Trophoblast cell (in vitro differentiated cells and primary cell): ENCODE measurements at regions not wholly inside any gene's neighbourhood (a gene's known extent, or its start where the extent isn't known, plus 50 kb on each side); places are given as distances from the start of the nearest gene placed in this dataset.

Experiments used
- DNase-seq, 2 donors: peaks; one replicate each; pipeline ENCODE4 v3.0.0-alpha.2; 2016
- H2AFZ ChIP-seq: 2 replicates; pipeline ENCODE4 v1.6.1; 2013; ENCODE audit warnings: low read length, moderate library complexity, mild to moderate bottlenecking; ENCODE audit not compliant: insufficient read depth, poor library complexity
- H2AK5ac ChIP-seq: 2 replicates; pipeline ENCODE4 v1.6.1; 2013; ENCODE audit warnings: mild to moderate bottlenecking, low read length
- H2BK120ac ChIP-seq: 2 replicates; pipeline ENCODE4 v1.6.1; 2013; ENCODE audit warnings: low read length, mild to moderate bottlenecking, moderate library complexity; ENCODE audit not compliant: insufficient read depth, poor library complexity
- H2BK12ac ChIP-seq: 2 replicates; pipeline ENCODE4 v1.6.1; 2013; ENCODE audit warnings: mild to moderate bottlenecking, low read length, moderate library complexity
- H2BK5ac ChIP-seq: 2 replicates; pipeline ENCODE4 v1.6.1; 2013; ENCODE audit warnings: low read length, low read depth, moderate library complexity, mild to moderate bottlenecking; ENCODE audit not compliant: poor library complexity
- H3K14ac ChIP-seq: 2 replicates; pipeline ENCODE4 v1.6.1; 2013; ENCODE audit warnings: mild to moderate bottlenecking, low read length
- H3K18ac ChIP-seq: 2 replicates; pipeline ENCODE4 v1.6.1; 2013; ENCODE audit warnings: mild to moderate bottlenecking, low read length
- H3K23ac ChIP-seq: 2 replicates; pipeline ENCODE4 v1.6.1; 2013; ENCODE audit warnings: low read length
- H3K27ac ChIP-seq: 2 replicates; pipeline ENCODE4 v1.5.1; 2013; ENCODE audit warnings: low read depth, mild to moderate bottlenecking, inconsistent platforms, low read length, moderate library complexity
- H3K27me3 ChIP-seq: 2 replicates; pipeline ENCODE4 v1.6.1; 2013; ENCODE audit warnings: inconsistent platforms, mild to moderate bottlenecking, low read length, moderate library complexity; ENCODE audit not compliant: insufficient read depth
- H3K36me3 ChIP-seq, 2 experiments: 1 replicate in 1 of 2; 2 replicates in 1 of 2; pipeline ENCODE4 v1.6.1; 2013; ENCODE audit warnings: low read length in 2 of 2, mild to moderate bottlenecking in 2 of 2, moderate library complexity in 1 of 2; ENCODE audit not compliant: insufficient read depth in 2 of 2, control insufficient read depth in 1 of 2
- H3K4ac ChIP-seq: 2 replicates; pipeline ENCODE4 v1.6.1; 2013; ENCODE audit warnings: low read depth, mild to moderate bottlenecking, low read length, moderate library complexity
- H3K4me1 ChIP-seq, 2 experiments: 1 replicate in 1 of 2; 2 replicates in 1 of 2; pipeline ENCODE4 v1.6.1; 2013; ENCODE audit warnings: low read length in 2 of 2, mild to moderate bottlenecking in 2 of 2, moderate library complexity in 1 of 2; ENCODE audit not compliant: insufficient read depth in 2 of 2, control insufficient read depth in 1 of 2
- H3K4me2 ChIP-seq: 2 replicates; pipeline ENCODE4 v1.6.1; 2013; ENCODE audit warnings: inconsistent platforms, mild to moderate bottlenecking, low read length, moderate library complexity
- H3K4me3 ChIP-seq: 2 replicates; pipeline ENCODE4 v1.5.1; 2013; ENCODE audit warnings: mild to moderate bottlenecking, low read depth, low read length, inconsistent platforms
- H3K79me1 ChIP-seq: one replicate; pipeline ENCODE4 v1.6.1; 2013; ENCODE audit warnings: low read length
- H3K79me2 ChIP-seq: 2 replicates; pipeline ENCODE4 v1.6.1; 2013; ENCODE audit warnings: low read length, mild to moderate bottlenecking; ENCODE audit not compliant: control insufficient read depth, insufficient read depth, poor library complexity
- H3K9ac ChIP-seq: 2 replicates; pipeline ENCODE4 v1.6.1; 2013; ENCODE audit warnings: mild to moderate bottlenecking, low read length
- H3K9me3 ChIP-seq: 2 replicates; pipeline ENCODE4 v1.6.1; 2013; ENCODE audit warnings: low read depth, mild to moderate bottlenecking, control low read depth, inconsistent platforms, low read length; ENCODE audit not compliant: insufficient read depth
- H4K12ac ChIP-seq: 2 replicates; pipeline ENCODE4 v1.6.1; 2013; ENCODE audit warnings: low read depth, mild to moderate bottlenecking, low read length, moderate library complexity
- H4K8ac ChIP-seq: 2 replicates; pipeline ENCODE4 v1.6.1; 2013; ENCODE audit warnings: low read depth, mild to moderate bottlenecking, low read length, moderate library complexity
- H4K91ac ChIP-seq: one replicate; pipeline ENCODE4 v1.6.1; 2013; ENCODE audit warnings: low read depth, mild to moderate bottlenecking, low read length, moderate library complexity
- WGBS: extraction: QIAGEN DNeasy Blood & Tissue Kit; methylation state at CpG from one replicate; pipeline ENCODE4 v1.1.7; 2013; ENCODE audit warnings: missing lambda C conversion rate; ENCODE audit not compliant: insufficient read length, insufficient coverage; ENCODE audit errors: extremely low coverage; 5-methylcytosine and 5-hydroxymethylcytosine counted together

DNA sequence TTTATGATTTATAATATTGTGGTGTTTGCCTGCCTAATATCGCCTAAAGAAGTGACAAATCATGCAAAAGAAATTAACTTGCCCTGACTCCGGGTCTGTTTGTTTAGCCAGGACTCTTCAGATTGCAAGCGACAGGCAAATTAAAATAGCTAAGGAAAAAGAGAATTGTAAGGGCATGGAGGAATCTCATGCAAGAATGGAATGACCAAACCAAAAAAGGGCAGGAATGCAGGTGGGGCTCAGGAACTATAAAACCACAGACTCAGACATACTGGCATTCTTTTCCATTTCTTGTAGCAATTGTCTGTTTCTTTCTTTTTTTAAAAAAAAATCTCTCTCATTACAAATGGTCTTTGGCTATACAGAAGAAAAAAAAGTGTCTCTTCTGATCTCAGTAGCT, 188.1 kb upstream of the XYLT1 start:
- no peak overlapping the region for H3K14ac ChIP-seq
- H3K23ac ChIP-seq, result no peak overlapping the region
- no peaks in the 10 kb centered on the region for H3K79me2 ChIP-seq
- H3K4me1 ChIP-seq, result peaks cover 0 to 3% of the 10 kb centered on the region in 2 experiments
- H3K4ac ChIP-seq, result no peak overlapping the region
- no peak overlapping the region for H3K4me3 ChIP-seq
- WGBS, result no CpG with 5 or more reads among the region's 3 CpGs
- H4K91ac ChIP-seq, result no peak overlapping the region
- no peaks in the 10 kb centered on the region for H3K79me1 ChIP-seq
- H3K27ac ChIP-seq, result no peak overlapping the region
- H4K12ac ChIP-seq, result no peak overlapping the region
- peak; percentile 46 to 76 for DNase-seq
- H4K8ac ChIP-seq, result no peak overlapping the region
- H2BK120ac ChIP-seq, result no peak overlapping the region
- peaks cover 1% of the 10 kb centered on the region for H3K9me3 ChIP-seq
- no peak overlapping the region for H3K18ac ChIP-seq
- no peak overlapping the region for H2AK5ac ChIP-seq
- H3K4me2 ChIP-seq, result no peak overlapping the region
- no peak overlapping the region for H2BK5ac ChIP-seq
- no peaks in the 10 kb centered on the region for H3K36me3 ChIP-seq
- H2BK12ac ChIP-seq, result no peak overlapping the region
- no peak overlapping the region for H3K9ac ChIP-seq
- H3K27me3 ChIP-seq, result no peaks in the 10 kb centered on the region
- no peak overlapping the region for H2AFZ ChIP-seq

DNA sequence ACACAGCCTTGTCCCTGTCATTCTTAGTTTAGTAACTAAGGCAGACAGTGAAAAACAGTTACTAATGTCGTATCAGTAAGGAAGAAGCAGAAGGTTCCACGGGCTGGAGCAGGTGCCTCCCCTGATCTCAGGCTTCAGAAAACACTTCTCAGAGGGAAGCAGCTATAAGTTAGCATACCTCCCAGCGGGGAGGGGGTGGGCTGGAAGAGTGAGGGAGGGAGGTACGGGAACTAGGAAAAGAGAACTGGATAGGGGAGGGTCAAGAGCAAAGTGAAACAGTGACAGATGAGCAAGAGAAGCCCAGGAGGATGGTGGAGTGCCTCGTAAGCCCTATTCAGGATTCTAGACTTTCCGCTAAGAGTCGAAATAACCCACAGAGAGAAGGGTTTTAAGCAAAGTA, 186.3 kb upstream of the XYLT1 start:
- H3K23ac ChIP-seq, result no peak overlapping the region
- H4K91ac ChIP-seq, result no peak overlapping the region
- no peak overlapping the region for H3K9ac ChIP-seq
- WGBS, result no CpG with 5 or more reads among the region's 7 CpGs
- no peak overlapping the region for H3K4me2 ChIP-seq
- peaks cover 1% of the 10 kb centered on the region for H3K9me3 ChIP-seq
- H3K4me1 ChIP-seq, result peaks cover 0 to 3% of the 10 kb centered on the region in 2 experiments
- H3K14ac ChIP-seq, result no peak overlapping the region
- H3K4me3 ChIP-seq, result no peak overlapping the region
- H3K36me3 ChIP-seq, result no peaks in the 10 kb centered on the region
- no peak overlapping the region for H2AFZ ChIP-seq
- no peak for DNase-seq
- H2BK120ac ChIP-seq, result no peak overlapping the region
- H4K12ac ChIP-seq, result no peak overlapping the region
- H3K4ac ChIP-seq, result no peak overlapping the region
- no peaks in the 10 kb centered on the region for H3K27me3 ChIP-seq
- H2BK5ac ChIP-seq, result no peak overlapping the region
- H2BK12ac ChIP-seq, result no peak overlapping the region
- H3K79me2 ChIP-seq, result no peaks in the 10 kb centered on the region
- no peak overlapping the region for H2AK5ac ChIP-seq
- H4K8ac ChIP-seq, result no peak overlapping the region
- no peak overlapping the region for H3K27ac ChIP-seq
- no peaks in the 10 kb centered on the region for H3K79me1 ChIP-seq
- no peak overlapping the region for H3K18ac ChIP-seq

DNA sequence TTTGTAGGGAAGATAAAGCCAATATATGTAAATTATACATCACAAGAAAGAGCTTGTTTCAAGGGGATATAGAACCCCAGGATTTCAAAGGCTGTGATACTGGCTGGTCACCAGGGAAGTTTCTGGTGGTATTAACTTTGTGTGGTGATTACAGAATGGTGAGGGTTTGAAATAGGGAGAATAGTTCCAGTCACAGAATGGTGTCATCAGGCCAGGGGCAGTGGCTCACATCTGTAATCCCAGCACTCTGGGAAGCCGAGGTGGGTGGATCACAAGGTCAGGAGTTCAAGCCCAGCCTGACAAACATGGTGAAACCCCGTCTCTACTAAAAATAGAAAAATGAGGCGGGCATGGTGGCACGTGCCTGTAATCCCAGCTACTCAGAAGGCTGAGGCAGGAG, 183.8 kb upstream of the XYLT1 start:
- no CpG with 5 or more reads among the region's 4 CpGs for WGBS
- no peak overlapping the region for H3K9ac ChIP-seq
- H2AFZ ChIP-seq, result no peak overlapping the region

DNA sequence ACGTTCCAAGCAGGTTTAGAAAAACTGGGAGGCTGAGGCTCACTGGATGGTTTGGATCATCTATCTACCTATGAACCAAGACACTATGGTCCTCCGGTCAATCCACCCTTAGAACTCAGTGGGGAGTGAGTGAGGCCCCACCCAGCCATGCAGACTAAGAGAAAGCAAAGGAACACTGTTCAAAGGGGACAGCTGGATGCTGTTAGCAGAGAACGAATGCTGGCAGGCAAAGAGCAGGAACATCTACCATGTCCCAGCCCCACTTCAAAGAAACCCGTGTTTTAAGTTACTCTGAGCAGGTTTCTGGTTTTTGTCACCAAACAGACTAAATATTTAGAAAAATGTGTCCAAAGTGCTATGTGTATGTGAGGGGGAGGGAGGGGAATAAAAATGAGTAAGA, 183.4 kb upstream of the XYLT1 start:
- Histone ChIP-seq H2AK5ac (no peak overlapping the region), H3K27ac (no peak overlapping the region), H2BK120ac (no peak overlapping the region), H4K8ac (no peak overlapping the region), H3K9me3 (no peaks in the 10 kb centered on the region), H3K27me3 (no peaks in the 10 kb centered on the region), H3K23ac (no peak overlapping the region), H2AFZ (no peak overlapping the region), H3K14ac (no peak overlapping the region), H3K18ac (no peak overlapping the region), H3K9ac (no peak overlapping the region), H3K36me3 (no peaks in the 10 kb centered on the region), H3K4me3 (no peak overlapping the region), H2BK12ac (no peak overlapping the region), H4K12ac (no peak overlapping the region), H3K79me2 (no peaks in the 10 kb centered on the region), H2BK5ac (no peak overlapping the region), H4K91ac (no peak overlapping the region), H3K4ac (no peak overlapping the region), H3K4me1 (peaks cover 0 to under 1% of the 10 kb centered on the region in 2 experiments), H3K4me2 (no peak overlapping the region), H3K79me1 (no peaks in the 10 kb centered on the region)
- DNase-seq, result no peak
- WGBS, result no CpG with 5 or more reads among the region's 4 CpGs

More for the DNA sequence above, 183.8 kb upstream of the XYLT1 start:
- H3K27ac ChIP-seq, result no peak overlapping the region
- no peak for DNase-seq
- H3K4me1 ChIP-seq, result peaks cover 0 to 3% of the 10 kb centered on the region in 2 experiments
- no peak overlapping the region for H2BK12ac ChIP-seq
- no peak overlapping the region for H4K8ac ChIP-seq
- H3K36me3 ChIP-seq, result no peaks in the 10 kb centered on the region
- no peak overlapping the region for H2BK5ac ChIP-seq
- H2AK5ac ChIP-seq, result no peak overlapping the region
- H2BK120ac ChIP-seq, result no peak overlapping the region
- H3K4me3 ChIP-seq, result no peak overlapping the region
- no peak overlapping the region for H4K12ac ChIP-seq
- H3K18ac ChIP-seq, result no peak overlapping the region
- no peaks in the 10 kb centered on the region for H3K9me3 ChIP-seq
- H3K4me2 ChIP-seq, result no peak overlapping the region
- H3K27me3 ChIP-seq, result no peaks in the 10 kb centered on the region
- no peak overlapping the region for H3K4ac ChIP-seq
- H4K91ac ChIP-seq, result no peak overlapping the region
- H3K14ac ChIP-seq, result no peak overlapping the region
- no peaks in the 10 kb centered on the region for H3K79me1 ChIP-seq
- H3K79me2 ChIP-seq, result no peaks in the 10 kb centered on the region
- no peak overlapping the region for H3K23ac ChIP-seq
